ENCODE measurements at regions not wholly inside any gene's neighbourhood (a gene's known extent, or its start where the extent isn't known, plus 50 kb on each side); places are given as distances from the start of the nearest gene placed in this dataset.

- Mint-ChIP-seq H3K27ac (ENCODE audit: unreplicated experiment) (no peak overlapping the region), H3K27me3 (ENCODE audit: low read depth) (peaks cover 32% of the 10 kb centered on the region), H3K4me1 (ENCODE audit: low read depth) (no peaks in the 10 kb centered on the region), H3K36me3 (ENCODE audit: low read depth) (no peaks in the 10 kb centered on the region), H3K9me3 (ENCODE audit: low read depth) (no peaks in the 10 kb centered on the region), H3K4me3 (ENCODE audit: unreplicated experiment) (no peak overlapping the region)
- no peak for DNase-seq (ENCODE audit: low spot score)
- TF ChIP-seq, protein P1, sequence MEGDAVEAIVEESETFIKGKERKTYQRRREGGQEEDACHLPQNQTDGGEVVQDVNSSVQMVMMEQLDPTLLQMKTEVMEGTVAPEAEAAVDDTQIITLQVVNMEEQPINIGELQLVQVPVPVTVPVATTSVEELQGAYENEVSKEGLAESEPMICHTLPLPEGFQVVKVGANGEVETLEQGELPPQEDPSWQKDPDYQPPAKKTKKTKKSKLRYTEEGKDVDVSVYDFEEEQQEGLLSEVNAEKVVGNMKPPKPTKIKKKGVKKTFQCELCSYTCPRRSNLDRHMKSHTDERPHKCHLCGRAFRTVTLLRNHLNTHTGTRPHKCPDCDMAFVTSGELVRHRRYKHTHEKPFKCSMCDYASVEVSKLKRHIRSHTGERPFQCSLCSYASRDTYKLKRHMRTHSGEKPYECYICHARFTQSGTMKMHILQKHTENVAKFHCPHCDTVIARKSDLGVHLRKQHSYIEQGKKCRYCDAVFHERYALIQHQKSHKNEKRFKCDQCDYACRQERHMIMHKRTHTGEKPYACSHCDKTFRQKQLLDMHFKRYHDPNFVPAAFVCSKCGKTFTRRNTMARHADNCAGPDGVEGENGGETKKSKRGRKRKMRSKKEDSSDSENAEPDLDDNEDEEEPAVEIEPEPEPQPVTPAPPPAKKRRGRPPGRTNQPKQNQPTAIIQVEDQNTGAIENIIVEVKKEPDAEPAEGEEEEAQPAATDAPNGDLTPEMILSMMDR (IDR thresholded peaks at IDR 0.05): no peak
Measured at GRCh38 chr1:203934027-203934426, 72.6 kb downstream of the SNRPE start.

GRCh38 chr1:203934651-203935050 lies 73.3 kb downstream of the SNRPE start:
- Mint-ChIP-seq H3K36me3 (ENCODE audit: low read depth) (no peaks in the 10 kb centered on the region), H3K9me3 (ENCODE audit: low read depth) (no peaks in the 10 kb centered on the region), H3K27ac (ENCODE audit: unreplicated experiment) (no peak overlapping the region), H3K4me3 (ENCODE audit: unreplicated experiment) (no peak overlapping the region), H3K4me1 (ENCODE audit: low read depth) (no peaks in the 10 kb centered on the region), H3K27me3 (ENCODE audit: low read depth) (peaks cover 34% of the 10 kb centered on the region)
- no peak for DNase-seq (ENCODE audit: low spot score)
- TF ChIP-seq, protein P1 (IDR thresholded peaks at IDR 0.05): no peak

DNA sequence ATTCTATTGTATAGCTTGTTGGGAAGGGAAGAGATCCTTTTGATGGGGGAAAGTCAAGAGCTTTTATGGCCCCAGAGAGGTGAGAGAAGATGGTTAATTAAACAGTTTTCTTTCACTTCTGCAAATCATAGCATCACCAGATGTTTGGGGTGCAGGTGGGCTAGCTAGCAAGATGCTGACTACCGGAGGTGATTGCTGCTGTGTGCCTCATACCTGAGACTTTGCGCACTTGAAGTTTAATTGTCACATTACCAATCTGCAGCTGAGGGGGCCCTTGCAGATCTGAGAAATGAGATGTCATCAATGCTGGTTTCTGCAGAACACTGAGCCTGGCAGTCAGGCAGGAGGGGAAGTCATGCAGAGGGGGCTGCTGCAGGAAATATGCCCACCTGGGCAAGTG lies 73.9 kb downstream of the SNRPE start:
- Mint-ChIP-seq H3K4me1 (ENCODE audit: low read depth) (no peaks in the 10 kb centered on the region), H3K4me3 (ENCODE audit: unreplicated experiment) (no peak overlapping the region), H3K27ac (ENCODE audit: unreplicated experiment) (no peak overlapping the region), H3K36me3 (ENCODE audit: low read depth) (no peaks in the 10 kb centered on the region), H3K27me3 (ENCODE audit: low read depth) (peaks cover 34% of the 10 kb centered on the region), H3K9me3 (ENCODE audit: low read depth) (no peaks in the 10 kb centered on the region)
- DNase-seq (ENCODE audit: low spot score): no peak
- TF ChIP-seq, protein P1 (IDR thresholded peaks at IDR 0.05): no peak

GRCh38 chr1:203937678-203938330 lies 76.4 kb downstream of the SNRPE start:
- no peak overlapping the region for H3K4me3 Mint-ChIP-seq (ENCODE audit: unreplicated experiment)
- H3K36me3 Mint-ChIP-seq (ENCODE audit: low read depth): no peaks in the 10 kb centered on the region

DNA sequence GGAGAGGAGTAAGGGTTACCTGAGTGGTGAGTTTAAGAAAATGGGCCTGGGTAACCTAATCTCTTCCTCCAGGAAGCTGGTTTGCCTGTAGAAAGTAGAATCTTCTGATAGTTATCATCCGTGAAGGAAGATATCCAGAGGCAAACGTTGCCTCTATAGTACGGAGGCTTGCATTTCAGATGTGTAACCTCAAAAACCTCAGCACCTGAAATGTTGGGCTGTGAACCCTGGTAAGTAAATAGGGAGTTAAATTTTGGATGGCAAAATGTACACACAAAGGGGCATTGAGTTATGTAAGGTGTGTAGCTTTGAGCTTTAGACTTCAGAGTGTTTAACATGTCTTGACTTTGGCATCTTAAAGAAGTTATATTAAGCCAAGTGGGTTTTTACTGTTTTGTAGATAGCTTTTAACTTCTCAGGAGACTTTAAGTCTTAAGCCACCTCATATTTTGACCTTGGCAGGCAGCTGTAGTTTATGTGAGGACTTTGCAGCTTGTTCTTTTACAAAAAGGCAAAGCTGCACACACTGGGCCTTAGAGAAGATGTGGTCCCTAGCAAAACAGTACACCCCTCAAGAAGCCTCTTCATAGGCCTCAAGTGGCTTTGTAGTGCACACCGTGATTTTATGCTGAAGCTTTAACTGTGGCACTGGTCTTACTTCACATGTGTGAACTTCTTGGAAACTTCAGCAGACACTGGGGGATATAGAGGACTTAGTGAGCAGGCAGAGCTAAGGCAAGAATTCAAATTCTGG lies 83.4 kb downstream of the SNRPE start:
- no peaks in the 10 kb centered on the region for H3K9me3 Mint-ChIP-seq (ENCODE audit: low read depth)
- no peaks in the 10 kb centered on the region for H3K4me1 Mint-ChIP-seq (ENCODE audit: low read depth)
- peaks cover 1% of the 10 kb centered on the region for H3K36me3 Mint-ChIP-seq (ENCODE audit: low read depth)
- H3K27me3 Mint-ChIP-seq (ENCODE audit: low read depth): peaks cover 26% of the 10 kb centered on the region
- DNase-seq (ENCODE audit: low spot score): no peak
- TF ChIP-seq, protein P1 (IDR thresholded peaks at IDR 0.05): no peak
- no peak overlapping the region for H3K4me3 Mint-ChIP-seq (ENCODE audit: unreplicated experiment)
- no peak overlapping the region for H3K27ac Mint-ChIP-seq (ENCODE audit: unreplicated experiment)

More at GRCh38 chr1:203937678-203938330, 76.4 kb downstream of the SNRPE start:
- no peak for DNase-seq (ENCODE audit: low spot score)
- no peak overlapping the region for H3K27ac Mint-ChIP-seq (ENCODE audit: unreplicated experiment)
- no peaks in the 10 kb centered on the region for H3K4me1 Mint-ChIP-seq (ENCODE audit: low read depth)
- TF ChIP-seq, protein P1 (IDR thresholded peaks at IDR 0.05): no peak
- H3K9me3 Mint-ChIP-seq (ENCODE audit: low read depth): no peaks in the 10 kb centered on the region
- H3K27me3 Mint-ChIP-seq (ENCODE audit: low read depth): peaks cover 46% of the 10 kb centered on the region
